Esophagus squamous epithelium (tissue), 5 donors: ENCODE measurements at regions not wholly inside any gene's neighbourhood (a gene's known extent, or its start where the extent isn't known, plus 50 kb on each side); places are given as distances from the start of the nearest gene placed in this dataset.
"Not testable (repeated sequence)": the region's sequence is repeated elsewhere in the genome, so short reads cannot be mapped to it uniquely, and the experiment has no call there.

ENCODE experiments used
- DNase-seq: peaks from one replicate; lab custom pipeline; 2025; lab: John Stamatoyannopoulos, UW
- H3K27ac ChIP-seq, 4 donors: fragments of 200-600 bp; sonication (generic); one replicate each; pipeline ENCODE4 v1.5.1; 2016 to 2019; ENCODE audit warnings: mild to moderate bottlenecking in 1 of 4
- H3K27me3 ChIP-seq, 4 donors: fragments of 200-600 bp; sonication (generic); 1 replicate in 3 of 4; 2 replicates in 1 of 4; pipeline versions ENCODE4 v1.5.1 to v1.6.0; 2017 to 2021; ENCODE audit warnings: antibody characterized with exemption in 1 of 4
- H3K36me3 ChIP-seq, 3 donors: fragments of 200-600 bp; sonication (generic); one replicate each; pipeline ENCODE4 v1.5.1; 2016 to 2019
- H3K4me1 ChIP-seq, 3 donors: fragments of 200-600 bp; sonication (generic); one replicate each; pipeline ENCODE4 v1.5.1; 2017 to 2019
- H3K4me3 ChIP-seq, 4 donors: fragments of 200-600 bp; sonication (generic); 1 replicate in 3 of 4; 2 replicates in 1 of 4; pipeline ENCODE4 v1.5.1; 2016 to 2019; ENCODE audit warnings: mild to moderate bottlenecking in 2 of 4, moderate library complexity in 1 of 4
- H3K9me3 ChIP-seq, 3 donors: fragments of 200-600 bp; sonication (generic); one replicate each; pipeline ENCODE4 v1.5.1; 2016 to 2019
- POLR2A ChIP-seq, 4 donors: fragments of 450-650 bp; IDR thresholded peaks; one replicate each; pipeline ENCODE4 v1.6.1; 2017; ENCODE audit warnings: antibody characterized with exemption in 4 of 4, mild to moderate bottlenecking in 4 of 4, moderate library complexity in 3 of 4
- WGBS, 2 donors: methylation state at CpG; one replicate each; pipeline ENCODE4 v1.1.5; 2018; 5-methylcytosine and 5-hydroxymethylcytosine counted together
- intact Hi-C: fragments of 100-400 bp; cut with DNase I; formaldehyde crosslinking; loops from one replicate; pipeline ENCODE4 v1.15.0; 2022
- TF ChIP-seq, protein P1 (sequence below), 6 experiments: fragments of 450-650 bp in 4 of 6; fragments of 200-600 bp in 2 of 6; sonication (generic) in 2 of 6; IDR thresholded peaks; one replicate each; pipeline ENCODE4 v1.5.1; 2016 to 2019; ENCODE audit warnings: antibody characterized with exemption in 6 of 6, mild to moderate bottlenecking in 4 of 6, moderate library complexity in 4 of 6
- donor health status: DM: yes; HTN: yes; CAD: no.

DNA sequence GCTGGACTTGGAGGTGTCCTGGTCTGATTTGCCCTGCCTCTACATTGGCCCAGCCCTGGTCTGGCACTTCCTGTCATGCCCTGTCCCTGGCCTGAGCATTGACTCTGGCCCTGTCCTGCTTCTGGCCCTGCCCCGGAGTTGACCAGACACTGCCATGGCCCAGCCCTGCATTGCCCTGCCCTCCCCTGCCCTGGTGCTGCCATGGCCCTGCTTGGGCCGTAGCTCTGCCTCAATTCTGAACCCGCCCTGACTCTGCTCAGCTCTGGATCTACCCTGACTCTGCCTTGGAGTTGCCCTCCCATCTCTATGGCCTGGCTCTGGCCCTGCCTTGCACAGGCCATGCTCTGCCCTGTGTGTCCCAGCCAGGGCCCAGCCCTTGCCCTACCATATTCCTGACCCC lies 647.1 kb downstream of the ZNF37A start:
- H3K36me3 ChIP-seq: no peaks in the 10 kb centered on the region
- peaks cover 0 to 52% (median 10%) of the 10 kb centered on the region in 3 donors for H3K9me3 ChIP-seq
- 67% methylated on average over 2 of the region's 3 CpGs; no CpG with 5 or more reads in 1 of the 2 donors for WGBS, 2 donors
- H3K4me1 ChIP-seq: no peaks in the 10 kb centered on the region
- no peak overlapping the region for H3K4me3 ChIP-seq
- TF ChIP-seq, protein P1, sequence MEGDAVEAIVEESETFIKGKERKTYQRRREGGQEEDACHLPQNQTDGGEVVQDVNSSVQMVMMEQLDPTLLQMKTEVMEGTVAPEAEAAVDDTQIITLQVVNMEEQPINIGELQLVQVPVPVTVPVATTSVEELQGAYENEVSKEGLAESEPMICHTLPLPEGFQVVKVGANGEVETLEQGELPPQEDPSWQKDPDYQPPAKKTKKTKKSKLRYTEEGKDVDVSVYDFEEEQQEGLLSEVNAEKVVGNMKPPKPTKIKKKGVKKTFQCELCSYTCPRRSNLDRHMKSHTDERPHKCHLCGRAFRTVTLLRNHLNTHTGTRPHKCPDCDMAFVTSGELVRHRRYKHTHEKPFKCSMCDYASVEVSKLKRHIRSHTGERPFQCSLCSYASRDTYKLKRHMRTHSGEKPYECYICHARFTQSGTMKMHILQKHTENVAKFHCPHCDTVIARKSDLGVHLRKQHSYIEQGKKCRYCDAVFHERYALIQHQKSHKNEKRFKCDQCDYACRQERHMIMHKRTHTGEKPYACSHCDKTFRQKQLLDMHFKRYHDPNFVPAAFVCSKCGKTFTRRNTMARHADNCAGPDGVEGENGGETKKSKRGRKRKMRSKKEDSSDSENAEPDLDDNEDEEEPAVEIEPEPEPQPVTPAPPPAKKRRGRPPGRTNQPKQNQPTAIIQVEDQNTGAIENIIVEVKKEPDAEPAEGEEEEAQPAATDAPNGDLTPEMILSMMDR (IDR thresholded peaks at IDR 0.05): no peak
- TF ChIP-seq POLR2A (IDR thresholded peaks at IDR 0.05): no peak
- DNase-seq: no peak
- H3K27ac ChIP-seq: no peak overlapping the region
- H3K27me3 ChIP-seq: no peaks in the 10 kb centered on the region
- intact Hi-C loops: no loop called here

DNA sequence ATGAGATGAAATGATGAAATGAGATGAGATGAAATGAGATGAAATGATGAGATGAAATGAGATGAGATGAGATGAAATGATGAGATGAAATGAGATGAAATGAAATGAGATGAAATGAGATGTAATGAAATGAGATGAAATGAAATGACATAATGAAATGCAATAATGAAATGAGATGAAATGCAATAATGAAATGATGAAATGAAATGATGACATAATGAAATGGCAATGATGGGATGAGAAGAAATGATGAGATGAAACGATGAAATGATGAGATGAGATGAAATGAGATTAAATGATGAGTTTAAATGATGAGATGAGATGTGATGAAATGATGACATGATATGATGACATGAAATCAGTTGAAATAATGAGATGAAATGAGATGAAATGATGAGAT lies 650.3 kb downstream of the ZNF37A start:
- H3K4me1 ChIP-seq, H3K27me3 ChIP-seq, H3K4me3 ChIP-seq, DNase-seq, intact Hi-C loops, H3K27ac ChIP-seq, H3K36me3 ChIP-seq: not testable (repeated sequence)
- 57 to 64% methylated on average over 1 of the region's 1 CpG for whole genome bisulfite sequencing, 2 donors
- peaks cover 0 to 33% (median 10%) of the 10 kb centered on the region in 3 donors for H3K9me3 ChIP-seq

DNA sequence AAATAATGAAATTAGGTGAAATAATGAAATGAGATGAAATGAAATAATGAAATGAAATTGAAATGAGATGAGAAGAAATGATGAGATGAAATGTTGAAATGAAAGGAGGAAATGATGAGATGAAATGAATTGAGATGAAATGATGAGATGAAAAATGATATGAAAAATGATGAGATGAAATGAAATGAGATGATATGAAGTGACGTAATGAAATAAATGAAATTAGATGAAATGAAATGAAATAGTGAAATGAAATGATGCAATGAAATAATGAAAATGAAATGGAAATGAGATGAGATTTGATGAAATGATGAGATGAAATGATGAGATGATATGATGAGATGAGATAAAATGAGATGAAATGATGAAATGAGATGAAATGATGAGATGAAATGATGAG lies 651.9 kb downstream of the ZNF37A start:
- DNase-seq, H3K4me3 ChIP-seq, intact Hi-C loops, H3K36me3 ChIP-seq, H3K27me3 ChIP-seq, H3K4me1 ChIP-seq, H3K27ac ChIP-seq: not testable (repeated sequence)
- 0 to 54% methylated on average over 1 of the region's 1 CpG for WGBS, 2 donors
- peaks cover 0 to 22% (median 4%) of the 10 kb centered on the region in 3 donors for H3K9me3 ChIP-seq
